ENCODE measurements at regions not wholly inside any gene's neighbourhood (a gene's known extent, or its start where the extent isn't known, plus 50 kb on each side); places are given as distances from the start of the nearest gene placed in this dataset.

- TF ChIP-seq CTCF (IDR thresholded peaks at IDR 0.05) = no peak
- no peak for TF ChIP-seq POLR2AphosphoS5 (IDR thresholded peaks at IDR 0.05)
- TF ChIP-seq POLR2A (IDR thresholded peaks at IDR 0.05) = no peak
- no peak for TF ChIP-seq EP300 (IDR thresholded peaks at IDR 0.05)
These were observed 164.8 kb upstream of the PITX2 start for GRCh38 chr4:110787707-110788106.

All from suprapubic skin (tissue), 4 donors.